HepG2 (cell line): ENCODE measurements at regions not wholly inside any gene's neighbourhood (a gene's known extent, or its start where the extent isn't known, plus 50 kb on each side); places are given as distances from the start of the nearest gene placed in this dataset.

Experiments used
- ATAC-seq: fragments of 200-7000 bp; cut with Tn5 transposase; 3 replicates; pipeline ENCODE4 v1.9.1; 2020; ENCODE audit warnings: mild to moderate bottlenecking, moderate library complexity
- BruUV-seq: library from RNA; stranded (reverse); fragments of 400-500 nt; replicated peaks from 2 replicates; lab custom pipeline; 2021; lab: Mats Ljungman, UMichigan
- CTCF ChIA-PET: fragments of 300-600 bp; formaldehyde crosslinking; extraction: SDS; loops from one replicate; lab custom pipeline; 2021; ENCODE audit warnings: low total read pairs, inconsistent platforms, low intra/inter-chr PET ratio; lab: Yijun Ruan, JAX
- POLR2A ChIA-PET: fragments of 350-600 bp; sonication (Branson Sonifier 250); formaldehyde crosslinking; loops from one replicate; lab custom pipeline; 2020; ENCODE audit warnings: antibody characterized with exemption, inconsistent platforms; lab: Yijun Ruan, JAX
- DNase-seq: peaks from one replicate; pipeline ENCODE4 v3.0.0-alpha.2; 2015; ENCODE audit warnings: low spot score
- FAIRE-seq: peaks from 3 replicates; lab custom pipeline; 2011; peaks lifted over from hg19 to GRCh38; lab: Jason Lieb, UNC
- H2AFZ ChIP-seq: one replicate; pipeline ENCODE4 v1.6.1; 2011; ENCODE audit warnings: low read length, inconsistent platforms
- H3K27ac ChIP-seq: fragments of 300-600 bp; 3 replicates; pipeline ENCODE4 v1.8.0; 2011; ENCODE audit warnings: mixed run types, mild to moderate bottlenecking, mixed read lengths, low read length, inconsistent platforms; ENCODE audit not compliant: insufficient read depth; ENCODE audit errors: extremely low read length
- H3K27me3 ChIP-seq, 2 experiments: fragments of 200-600 bp in 1 of 2; 2 replicates in 1 of 2; 3 replicates in 1 of 2; pipeline versions ENCODE4 v1.6.0 to v1.8.0; 2011; ENCODE audit warnings: low read length in 2 of 2, mild to moderate bottlenecking in 2 of 2, moderate library complexity in 2 of 2, inconsistent platforms in 1 of 2; ENCODE audit not compliant: insufficient read depth in 2 of 2, control insufficient read depth in 1 of 2
- H3K36me3 ChIP-seq, 2 experiments: fragments of 200-600 bp in 1 of 2; replicated peaks in 1 of 2; 2 replicates in 1 of 2; 3 replicates in 1 of 2; pipeline versions ENCODE4 v1.5.1 to v1.8.0; 2011; ENCODE audit warnings: low read length in 2 of 2, inconsistent platforms in 1 of 2; ENCODE audit not compliant: insufficient read depth in 2 of 2, control insufficient read depth in 1 of 2
- H3K4me1 ChIP-seq: 2 replicates; pipeline ENCODE4 v1.5.1; 2012; ENCODE audit warnings: low read length, inconsistent platforms; ENCODE audit not compliant: insufficient read depth
- H3K4me2 ChIP-seq: 2 replicates; pipeline ENCODE4 v1.6.0; 2011; ENCODE audit warnings: low read depth, low read length, inconsistent platforms
- H3K4me3 ChIP-seq, 3 experiments: fragments of 200-600 bp in 1 of 3; sonication (generic), shearing (Covaris generic) in 1 of 3; replicated peaks in 1 of 3; 2 replicates each; pipeline ENCODE4 v1.5.1; 2011 to 2016; ENCODE audit warnings: low read length in 3 of 3, inconsistent platforms in 2 of 3, low read depth in 2 of 3, mild to moderate bottlenecking in 2 of 3, control low read depth in 1 of 3, mixed read lengths in 1 of 3; ENCODE audit not compliant: insufficient read depth in 1 of 3
- H3K79me2 ChIP-seq: one replicate; pipeline ENCODE4 v1.6.1; 2011; ENCODE audit warnings: low read length, inconsistent platforms; ENCODE audit not compliant: insufficient read depth
- H3K9ac ChIP-seq: 2 replicates; pipeline ENCODE4 v1.6.0; 2011; ENCODE audit warnings: mild to moderate bottlenecking, low read depth, low read length, inconsistent platforms; ENCODE audit not compliant: insufficient read depth
- H3K9me3 ChIP-seq: 2 replicates; pipeline ENCODE4 v1.5.1; 2012; ENCODE audit warnings: mild to moderate bottlenecking, low read length
- H4K20me1 ChIP-seq: 2 replicates; pipeline ENCODE4 v1.6.0; 2011; ENCODE audit warnings: inconsistent platforms, mild to moderate bottlenecking, low read length, moderate library complexity; ENCODE audit not compliant: insufficient read depth
- CBX5 ChIP-seq: sonication (generic); formaldehyde crosslinking; IDR thresholded peaks from 2 replicates; pipeline ENCODE4 v1.4.0; 2020; ENCODE audit warnings: missing genetic modification reagents, borderline replicate concordance
- FOXA3 ChIP-seq: IDR thresholded peaks from 2 replicates; pipeline ENCODE4 v1.6.1; 2016; ENCODE audit warnings: missing genetic modification reagents, missing compliant biosample characterization
- GPBP1L1 ChIP-seq: sonication (generic); formaldehyde crosslinking; IDR thresholded peaks from 2 replicates; pipeline ENCODE4 v1.5.0; 2020; ENCODE audit warnings: mild to moderate bottlenecking, missing genetic modification reagents
- PAF1 ChIP-seq: IDR thresholded peaks from 2 replicates; pipeline ENCODE4 v1.6.1; 2016; ENCODE audit warnings: missing genetic modification reagents, missing compliant biosample characterization
- POGK ChIP-seq: sonication (generic); formaldehyde crosslinking; conservative IDR thresholded peaks from 2 replicates; pipeline ENCODE4 v1.8.0; 2022; ENCODE audit warnings: mild to moderate bottlenecking, moderate library complexity, missing genetic modification reagents
- RERE ChIP-seq: IDR thresholded peaks from 2 replicates; pipeline ENCODE4 v1.6.1; 2016; ENCODE audit warnings: low read depth, missing genetic modification reagents, missing compliant biosample characterization
- SNRNP70 ChIP-seq: fragments of 200-400 bp; formaldehyde crosslinking; IDR thresholded peaks from 2 replicates; pipeline ENCODE4 v1.6.1; 2017; ENCODE audit warnings: mild to moderate bottlenecking, low read depth, low read length, moderate library complexity
- ZFX ChIP-seq: sonication (generic); formaldehyde crosslinking; IDR thresholded peaks from 2 replicates; pipeline ENCODE4 v1.4.0; 2020; ENCODE audit warnings: mild to moderate bottlenecking, low read depth, missing genetic modification reagents, moderate library complexity
- ZNF256 ChIP-seq: sonication (generic); formaldehyde crosslinking; conservative IDR thresholded peaks from 2 replicates; pipeline ENCODE4 v1.4.0; 2020; ENCODE audit warnings: missing genetic modification reagents
- in situ Hi-C: cut with HindIII; loops from 2 replicates; pipeline ENCODE4 v1.10.0; 2017; ENCODE audit warnings: low pct_unique_long_range_greater_than_20kb; ENCODE audit not compliant: extremely low pct_ligation_motif_present
- intact Hi-C: fragments of 100-400 bp; cut with micrococcal nuclease; formaldehyde crosslinking; loops from one replicate; pipeline ENCODE4 v1.10.0; 2022; ENCODE audit not compliant: unreplicated experiment

- in situ Hi-C loops = no loop called here
- H2AFZ ChIP-seq = no peak overlapping the region
- H3K79me2 ChIP-seq = no peaks in the 10 kb centered on the region
- no peaks in the 10 kb centered on the region for H3K4me1 ChIP-seq
- intact Hi-C loops = no loop called here
- FAIRE-seq (no peak), ATAC-seq (no peak), DNase-seq (no peak)
- TF ChIP-seq PAF1 (no peak), SNRNP70 (no peak), CBX5 (CRISPR knock-in tag) (no peak), POGK (CRISPR knock-in tag) (no peak), ZFX (CRISPR knock-in tag) (no peak), GPBP1L1 (CRISPR knock-in tag) (no peak), RERE (CRISPR knock-in tag) (no peak), FOXA3 (no peak), ZNF256 (CRISPR knock-in tag) (no peak)
- peaks cover 79% of the 10 kb centered on the region for H3K9me3 ChIP-seq
- POLR2A ChIA-PET = no interaction called here
- no TSS peak for BruUV-seq
- no peak overlapping the region for H3K27ac ChIP-seq
- CTCF ChIA-PET = no interaction called here
- H3K4me2 ChIP-seq = no peak overlapping the region
- no peaks in the 10 kb centered on the region for H3K36me3 ChIP-seq
- H3K27me3 ChIP-seq = no peaks in the 10 kb centered on the region
- H3K4me3 ChIP-seq = no peak overlapping the region
- no peaks in the 10 kb centered on the region for H4K20me1 ChIP-seq
- no peak overlapping the region for H3K9ac ChIP-seq
Measured at GRCh38 chr12:83346333-83346732, 659.6 kb downstream of the TMTC2 start.
